ENCODE measurements at regions not wholly inside any gene's neighbourhood (a gene's known extent, or its start where the extent isn't known, plus 50 kb on each side); places are given as distances from the start of the nearest gene placed in this dataset.

DNA sequence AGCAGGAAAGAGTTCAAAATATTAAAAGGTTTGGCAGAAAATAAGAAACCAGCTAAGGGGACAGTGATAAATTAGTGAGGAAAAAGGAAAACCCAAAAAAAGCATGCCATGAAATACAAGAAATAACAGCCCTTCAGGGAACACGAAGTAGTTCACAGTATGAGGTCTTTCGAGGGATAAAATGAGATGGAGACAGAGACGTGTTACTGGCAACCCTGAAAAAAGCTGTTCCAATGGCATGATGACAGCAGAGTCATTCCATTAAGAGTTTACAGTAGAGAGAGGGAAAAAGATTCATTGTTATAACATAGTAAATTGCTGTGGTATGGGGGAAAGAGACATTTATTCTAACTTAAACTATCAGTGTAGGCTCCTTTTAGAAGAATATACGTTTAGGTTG is 391.2 kb downstream of the ANKRD7 start:
- TF ChIP-seq POLR2A (IDR thresholded peaks at IDR 0.05) (no peak), POLR2AphosphoS5 (IDR thresholded peaks at IDR 0.05) (no peak)
- TF ChIP-seq, protein P1, sequence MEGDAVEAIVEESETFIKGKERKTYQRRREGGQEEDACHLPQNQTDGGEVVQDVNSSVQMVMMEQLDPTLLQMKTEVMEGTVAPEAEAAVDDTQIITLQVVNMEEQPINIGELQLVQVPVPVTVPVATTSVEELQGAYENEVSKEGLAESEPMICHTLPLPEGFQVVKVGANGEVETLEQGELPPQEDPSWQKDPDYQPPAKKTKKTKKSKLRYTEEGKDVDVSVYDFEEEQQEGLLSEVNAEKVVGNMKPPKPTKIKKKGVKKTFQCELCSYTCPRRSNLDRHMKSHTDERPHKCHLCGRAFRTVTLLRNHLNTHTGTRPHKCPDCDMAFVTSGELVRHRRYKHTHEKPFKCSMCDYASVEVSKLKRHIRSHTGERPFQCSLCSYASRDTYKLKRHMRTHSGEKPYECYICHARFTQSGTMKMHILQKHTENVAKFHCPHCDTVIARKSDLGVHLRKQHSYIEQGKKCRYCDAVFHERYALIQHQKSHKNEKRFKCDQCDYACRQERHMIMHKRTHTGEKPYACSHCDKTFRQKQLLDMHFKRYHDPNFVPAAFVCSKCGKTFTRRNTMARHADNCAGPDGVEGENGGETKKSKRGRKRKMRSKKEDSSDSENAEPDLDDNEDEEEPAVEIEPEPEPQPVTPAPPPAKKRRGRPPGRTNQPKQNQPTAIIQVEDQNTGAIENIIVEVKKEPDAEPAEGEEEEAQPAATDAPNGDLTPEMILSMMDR (IDR thresholded peaks at IDR 0.05) = no peak

All from breast epithelium (tissue), 3 donors.